ENCODE measurements at regions not wholly inside any gene's neighbourhood (a gene's known extent, or its start where the extent isn't known, plus 50 kb on each side); places are given as distances from the start of the nearest gene placed in this dataset.
"Not testable (repeated sequence)": the region's sequence is repeated elsewhere in the genome, so short reads cannot be mapped to it uniquely, and the experiment has no call there.

DNA sequence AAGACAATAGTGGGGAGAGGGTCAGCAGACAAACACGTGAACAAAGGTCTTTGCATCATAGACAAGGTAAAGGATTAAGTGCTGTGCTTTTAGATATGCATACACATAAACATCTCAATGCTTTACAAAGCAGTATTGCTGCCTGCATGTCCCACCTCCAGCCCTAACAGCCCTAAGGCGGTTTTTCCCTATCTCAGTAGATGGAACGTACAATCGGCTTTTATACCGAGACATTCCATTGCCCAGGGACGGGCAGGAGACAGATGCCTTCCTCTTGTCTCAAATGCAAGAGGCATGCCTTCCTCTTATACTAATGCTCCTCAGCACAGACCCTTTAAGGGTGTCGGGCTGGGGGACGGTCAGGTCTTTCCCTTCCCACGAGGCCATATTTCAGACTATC lies 124.0 kb upstream of the PRR20G start:
- not testable (repeated sequence) for TF ChIP-seq CTCF (IDR thresholded peaks at IDR 0.05; ENCODE audit: low read length); EZH2 (IDR thresholded peaks at IDR 0.05; ENCODE audit: borderline replicate concordance, low read length)

Data from OCI-LY1 (cell line).